ENCODE measurements at regions not wholly inside any gene's neighbourhood (a gene's known extent, or its start where the extent isn't known, plus 50 kb on each side); places are given as distances from the start of the nearest gene placed in this dataset.

GRCh38 chr5:179468696-179469095 lies 81.7 kb upstream of the RUFY1 start:
- intact Hi-C loops (cut with micrococcal nuclease; ENCODE audit: unreplicated experiment): no loop called here
- no TSS peak for BruUV-seq (replicated peaks)
- Histone ChIP-seq H3K9me3 (replicated peaks; ENCODE audit: control insufficient read depth, insufficient read depth, low read length) (no peaks in the 10 kb centered on the region; the same call in 2 of the 3 replicates), H3K79me2 (ENCODE audit: control insufficient read depth, insufficient read depth, low read length) (no peaks in the 10 kb centered on the region), H3K27ac (ENCODE audit: control insufficient read depth, insufficient read depth) (no peak overlapping the region), H4K20me1 (ENCODE audit: control insufficient read depth, insufficient read depth) (no peaks in the 10 kb centered on the region), H3K9ac (ENCODE audit: control insufficient read depth, insufficient read depth, low read length) (no peak overlapping the region), H3K27me3 (replicated peaks in 1 of 2; ENCODE audit: control insufficient read depth in 2 of 2, insufficient read depth in 2 of 2, low read length in 1 of 2) (no peaks in the 10 kb centered on the region; a peak in 1 of 4 replicates), H3K4me3 (no peak overlapping the region), H3K4me1 (ENCODE audit: control insufficient read depth, insufficient read depth, low read length) (no peaks in the 10 kb centered on the region), H3K4me2 (ENCODE audit: control insufficient read depth, insufficient read depth) (no peak overlapping the region), H2AFZ (ENCODE audit: control insufficient read depth, low read depth, low read length) (no peak overlapping the region), H3K36me3 (ENCODE audit: control insufficient read depth in 2 of 2, insufficient read depth in 2 of 2, low read length in 1 of 2) (no peaks in the 10 kb centered on the region)
- POLR2A ChIA-PET: no interaction called here
- FAIRE-seq: no peak
- RAD21 ChIA-PET (ENCODE audit: unreplicated experiment): no interaction called here
- ATAC-seq: no peak
- in situ Hi-C loops (cut with MboI): no loop called here
- CTCF ChIA-PET: no interaction called here
- 42% methylated on average over 7 of the region's 8 CpGs for WGBS (ENCODE audit: insufficient coverage, insufficient replicate concordance, low lambda C conversion rate, missing lambda C conversion rate)
- SMC1A ChIA-PET (ENCODE audit: uncharacterized antibody, unreplicated experiment): no interaction called here
- no peak for DNase-seq (ENCODE audit: low read depth, low spot score)
- TF ChIP-seq ZNF207 (IDR thresholded peaks at IDR 0.05; ENCODE audit: borderline replicate concordance) (no peak), ZSCAN29 (IDR thresholded peaks at IDR 0.05) (no peak), ZNF24 (IDR thresholded peaks at IDR 0.05) (no peak), HDGF (IDR thresholded peaks at IDR 0.05) (no peak), RAD21 (IDR thresholded peaks at IDR 0.05; ENCODE audit: insufficient read depth, low read depth, low read length) (no peak), PAX8 (IDR thresholded peaks at IDR 0.05) (no peak), MTA3 (IDR thresholded peaks at IDR 0.05; ENCODE audit: borderline replicate concordance, low read length) (no peak), RELA (IDR thresholded peaks at IDR 0.05; ENCODE audit: borderline replicate concordance, partially characterized antibody) (no peak), BHLHE40 (IDR thresholded peaks at IDR 0.05; ENCODE audit: borderline replicate concordance in 1 of 2, low read depth in 2 of 2, low read length in 1 of 2) (no peak), KLF5 (IDR thresholded peaks at IDR 0.05; ENCODE audit: partially characterized antibody) (no peak), E2F8 (IDR thresholded peaks at IDR 0.05; ENCODE audit: low read depth, partially characterized antibody) (no peak), ZBTB11 (CRISPR knock-in tag; IDR thresholded peaks at IDR 0.05) (no peak), POLR2A (IDR thresholded peaks at IDR 0.05; ENCODE audit: low read depth, low read length) (no peak), IRF5 (IDR thresholded peaks at IDR 0.05; ENCODE audit: borderline replicate concordance) (no peak)
- TF ChIP-seq, protein P1, sequence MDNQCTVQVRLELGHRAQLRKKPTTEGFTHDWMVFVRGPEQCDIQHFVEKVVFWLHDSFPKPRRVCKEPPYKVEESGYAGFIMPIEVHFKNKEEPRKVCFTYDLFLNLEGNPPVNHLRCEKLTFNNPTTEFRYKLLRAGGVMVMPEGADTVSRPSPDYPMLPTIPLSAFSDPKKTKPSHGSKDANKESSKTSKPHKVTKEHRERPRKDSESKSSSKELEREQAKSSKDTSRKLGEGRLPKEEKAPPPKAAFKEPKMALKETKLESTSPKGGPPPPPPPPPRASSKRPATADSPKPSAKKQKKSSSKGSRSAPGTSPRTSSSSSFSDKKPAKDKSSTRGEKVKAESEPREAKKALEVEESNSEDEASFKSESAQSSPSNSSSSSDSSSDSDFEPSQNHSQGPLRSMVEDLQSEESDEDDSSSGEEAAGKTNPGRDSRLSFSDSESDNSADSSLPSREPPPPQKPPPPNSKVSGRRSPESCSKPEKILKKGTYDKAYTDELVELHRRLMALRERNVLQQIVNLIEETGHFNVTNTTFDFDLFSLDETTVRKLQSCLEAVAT (IDR thresholded peaks at IDR 0.05): no peak
- TF ChIP-seq, protein P2, sequence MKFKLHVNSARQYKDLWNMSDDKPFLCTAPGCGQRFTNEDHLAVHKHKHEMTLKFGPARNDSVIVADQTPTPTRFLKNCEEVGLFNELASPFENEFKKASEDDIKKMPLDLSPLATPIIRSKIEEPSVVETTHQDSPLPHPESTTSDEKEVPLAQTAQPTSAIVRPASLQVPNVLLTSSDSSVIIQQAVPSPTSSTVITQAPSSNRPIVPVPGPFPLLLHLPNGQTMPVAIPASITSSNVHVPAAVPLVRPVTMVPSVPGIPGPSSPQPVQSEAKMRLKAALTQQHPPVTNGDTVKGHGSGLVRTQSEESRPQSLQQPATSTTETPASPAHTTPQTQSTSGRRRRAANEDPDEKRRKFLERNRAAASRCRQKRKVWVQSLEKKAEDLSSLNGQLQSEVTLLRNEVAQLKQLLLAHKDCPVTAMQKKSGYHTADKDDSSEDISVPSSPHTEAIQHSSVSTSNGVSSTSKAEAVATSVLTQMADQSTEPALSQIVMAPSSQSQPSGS (IDR thresholded peaks at IDR 0.05; ENCODE audit: low read length): no peak
